ENCODE measurements at regions not wholly inside any gene's neighbourhood (a gene's known extent, or its start where the extent isn't known, plus 50 kb on each side); places are given as distances from the start of the nearest gene placed in this dataset.
A peak's percentile ranks its signal among the peaks of the same experiment; 100 is the strongest.

- H3K9me3 ChIP-seq (ENCODE audit: low read length): no peaks in the 10 kb centered on the region
- H3K9ac ChIP-seq (ENCODE audit: low read length): no peak overlapping the region
- no peak overlapping the region for H3K4me3 ChIP-seq (ENCODE audit: low read length)
- H3F3A ChIP-seq (ENCODE audit: insufficient read depth, low read length, poor library complexity, severe bottlenecking): no peaks in the 10 kb centered on the region
- no peaks in the 10 kb centered on the region for H3K36me3 ChIP-seq (ENCODE audit: insufficient read depth, low read length)
- TF ChIP-seq, protein P1, sequence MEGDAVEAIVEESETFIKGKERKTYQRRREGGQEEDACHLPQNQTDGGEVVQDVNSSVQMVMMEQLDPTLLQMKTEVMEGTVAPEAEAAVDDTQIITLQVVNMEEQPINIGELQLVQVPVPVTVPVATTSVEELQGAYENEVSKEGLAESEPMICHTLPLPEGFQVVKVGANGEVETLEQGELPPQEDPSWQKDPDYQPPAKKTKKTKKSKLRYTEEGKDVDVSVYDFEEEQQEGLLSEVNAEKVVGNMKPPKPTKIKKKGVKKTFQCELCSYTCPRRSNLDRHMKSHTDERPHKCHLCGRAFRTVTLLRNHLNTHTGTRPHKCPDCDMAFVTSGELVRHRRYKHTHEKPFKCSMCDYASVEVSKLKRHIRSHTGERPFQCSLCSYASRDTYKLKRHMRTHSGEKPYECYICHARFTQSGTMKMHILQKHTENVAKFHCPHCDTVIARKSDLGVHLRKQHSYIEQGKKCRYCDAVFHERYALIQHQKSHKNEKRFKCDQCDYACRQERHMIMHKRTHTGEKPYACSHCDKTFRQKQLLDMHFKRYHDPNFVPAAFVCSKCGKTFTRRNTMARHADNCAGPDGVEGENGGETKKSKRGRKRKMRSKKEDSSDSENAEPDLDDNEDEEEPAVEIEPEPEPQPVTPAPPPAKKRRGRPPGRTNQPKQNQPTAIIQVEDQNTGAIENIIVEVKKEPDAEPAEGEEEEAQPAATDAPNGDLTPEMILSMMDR (IDR thresholded peaks at IDR 0.05; ENCODE audit: poor library complexity, severe bottlenecking): no peak
- TF ChIP-seq SMC3 (conservative IDR thresholded peaks at IDR 0.05; ENCODE audit: poor library complexity) (no peak), TAF1 (IDR thresholded peaks at IDR 0.05; ENCODE audit: low read depth) (no peak), POLR2AphosphoS5 (IDR thresholded peaks at IDR 0.05) (no peak)
- no peaks in the 10 kb centered on the region for H4K20me1 ChIP-seq (ENCODE audit: insufficient read depth)
- H3K79me2 ChIP-seq (replicated peaks; ENCODE audit: insufficient read depth, low read length): no peaks in the 10 kb centered on the region
- H3K27me3 ChIP-seq (ENCODE audit: insufficient read depth, low read depth, low read length): no peaks in the 10 kb centered on the region
- H3K27ac ChIP-seq (ENCODE audit: low read length): no peak overlapping the region
- no peak overlapping the region for H2AFZ ChIP-seq (ENCODE audit: low read depth, low read length)
- H3K9me2 ChIP-seq (ENCODE audit: insufficient read depth, low read length): no peaks in the 10 kb centered on the region
- no peak overlapping the region for H3K4me2 ChIP-seq (ENCODE audit: low read length)
Measured at GRCh38 chr16:61413021-61413420, 623.2 kb downstream of the CDH8 start.

GRCh38 chr16:61412562-61412961 lies 623.7 kb downstream of the CDH8 start:
- Histone ChIP-seq H3K4me3 (ENCODE audit: low read length) (no peak overlapping the region), H3K4me2 (ENCODE audit: low read length) (no peak overlapping the region)

GRCh38 chr16:61409604-61410003 lies 626.6 kb downstream of the CDH8 start:
- no peaks in the 10 kb centered on the region for H3F3A ChIP-seq (ENCODE audit: insufficient read depth, low read length, poor library complexity, severe bottlenecking)

More at GRCh38 chr16:61412562-61412961, 623.7 kb downstream of the CDH8 start:
- no peak overlapping the region for H3K9ac ChIP-seq (ENCODE audit: low read length)
- TF ChIP-seq POLR2AphosphoS5 (IDR thresholded peaks at IDR 0.05) (peak; percentile 73), EP300 (conservative IDR thresholded peaks at IDR 0.05; ENCODE audit: poor library complexity, severe bottlenecking) (peak; percentile 68)
- TF ChIP-seq, protein P2, sequence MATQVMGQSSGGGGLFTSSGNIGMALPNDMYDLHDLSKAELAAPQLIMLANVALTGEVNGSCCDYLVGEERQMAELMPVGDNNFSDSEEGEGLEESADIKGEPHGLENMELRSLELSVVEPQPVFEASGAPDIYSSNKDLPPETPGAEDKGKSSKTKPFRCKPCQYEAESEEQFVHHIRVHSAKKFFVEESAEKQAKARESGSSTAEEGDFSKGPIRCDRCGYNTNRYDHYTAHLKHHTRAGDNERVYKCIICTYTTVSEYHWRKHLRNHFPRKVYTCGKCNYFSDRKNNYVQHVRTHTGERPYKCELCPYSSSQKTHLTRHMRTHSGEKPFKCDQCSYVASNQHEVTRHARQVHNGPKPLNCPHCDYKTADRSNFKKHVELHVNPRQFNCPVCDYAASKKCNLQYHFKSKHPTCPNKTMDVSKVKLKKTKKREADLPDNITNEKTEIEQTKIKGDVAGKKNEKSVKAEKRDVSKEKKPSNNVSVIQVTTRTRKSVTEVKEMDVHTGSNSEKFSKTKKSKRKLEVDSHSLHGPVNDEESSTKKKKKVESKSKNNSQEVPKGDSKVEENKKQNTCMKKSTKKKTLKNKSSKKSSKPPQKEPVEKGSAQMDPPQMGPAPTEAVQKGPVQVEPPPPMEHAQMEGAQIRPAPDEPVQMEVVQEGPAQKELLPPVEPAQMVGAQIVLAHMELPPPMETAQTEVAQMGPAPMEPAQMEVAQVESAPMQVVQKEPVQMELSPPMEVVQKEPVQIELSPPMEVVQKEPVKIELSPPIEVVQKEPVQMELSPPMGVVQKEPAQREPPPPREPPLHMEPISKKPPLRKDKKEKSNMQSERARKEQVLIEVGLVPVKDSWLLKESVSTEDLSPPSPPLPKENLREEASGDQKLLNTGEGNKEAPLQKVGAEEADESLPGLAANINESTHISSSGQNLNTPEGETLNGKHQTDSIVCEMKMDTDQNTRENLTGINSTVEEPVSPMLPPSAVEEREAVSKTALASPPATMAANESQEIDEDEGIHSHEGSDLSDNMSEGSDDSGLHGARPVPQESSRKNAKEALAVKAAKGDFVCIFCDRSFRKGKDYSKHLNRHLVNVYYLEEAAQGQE (IDR thresholded peaks at IDR 0.05; ENCODE audit: borderline replicate concordance): no peak
- no peaks in the 10 kb centered on the region for H3K9me3 ChIP-seq (ENCODE audit: low read length)
- H3K27ac ChIP-seq (ENCODE audit: low read length): no peak overlapping the region
- no peak overlapping the region for H2AFZ ChIP-seq (ENCODE audit: low read depth, low read length)
- H3K27me3 ChIP-seq (ENCODE audit: insufficient read depth, low read depth, low read length): no peaks in the 10 kb centered on the region
- no peaks in the 10 kb centered on the region for H3F3A ChIP-seq (ENCODE audit: insufficient read depth, low read length, poor library complexity, severe bottlenecking)
- no peaks in the 10 kb centered on the region for H4K20me1 ChIP-seq (ENCODE audit: insufficient read depth)
- H3K79me2 ChIP-seq (replicated peaks; ENCODE audit: insufficient read depth, low read length): no peaks in the 10 kb centered on the region
- H3K36me3 ChIP-seq (ENCODE audit: insufficient read depth, low read length): no peaks in the 10 kb centered on the region
- no peaks in the 10 kb centered on the region for H3K9me2 ChIP-seq (ENCODE audit: insufficient read depth, low read length)

More at GRCh38 chr16:61409604-61410003, 626.6 kb downstream of the CDH8 start:
- H4K20me1 ChIP-seq (ENCODE audit: insufficient read depth): no peaks in the 10 kb centered on the region
- no peak overlapping the region for H3K4me2 ChIP-seq (ENCODE audit: low read length)
- no peak overlapping the region for H3K4me3 ChIP-seq (ENCODE audit: low read length)
- no peaks in the 10 kb centered on the region for H3K79me2 ChIP-seq (replicated peaks; ENCODE audit: insufficient read depth, low read length)
- H3K9ac ChIP-seq (ENCODE audit: low read length): no peak overlapping the region
- no peak overlapping the region for H2AFZ ChIP-seq (ENCODE audit: low read depth, low read length)
- TF ChIP-seq TAF1 (IDR thresholded peaks at IDR 0.05; ENCODE audit: low read depth) (no peak), EZH2 (IDR thresholded peaks at IDR 0.05; ENCODE audit: borderline replicate concordance, insufficient read depth, low read length, poor library complexity, severe bottlenecking) (no peak), MXI1 (conservative IDR thresholded peaks at IDR 0.05; ENCODE audit: poor library complexity, severe bottlenecking) (no peak), RAD21 (conservative IDR thresholded peaks at IDR 0.05) (no peak), SMC3 (conservative IDR thresholded peaks at IDR 0.05; ENCODE audit: poor library complexity) (no peak), EP300 (conservative IDR thresholded peaks at IDR 0.05; ENCODE audit: poor library complexity, severe bottlenecking) (no peak), POLR2AphosphoS5 (IDR thresholded peaks at IDR 0.05) (no peak)
- TF ChIP-seq, protein P1 (IDR thresholded peaks at IDR 0.05; ENCODE audit: poor library complexity, severe bottlenecking): no peak
- TF ChIP-seq, protein P2 (IDR thresholded peaks at IDR 0.05; ENCODE audit: borderline replicate concordance): no peak
- H3K27ac ChIP-seq (ENCODE audit: low read length): no peak overlapping the region
- no peaks in the 10 kb centered on the region for H3K36me3 ChIP-seq (ENCODE audit: insufficient read depth, low read length)
- no peaks in the 10 kb centered on the region for H3K27me3 ChIP-seq (ENCODE audit: insufficient read depth, low read depth, low read length)
- no peaks in the 10 kb centered on the region for H3K9me2 ChIP-seq (ENCODE audit: insufficient read depth, low read length)
- no peaks in the 10 kb centered on the region for H3K9me3 ChIP-seq (ENCODE audit: low read length)

Data from neural cell (in vitro differentiated cells).